Neural progenitor cell (in vitro differentiated cells): ENCODE measurements at regions not wholly inside any gene's neighbourhood (a gene's known extent, or its start where the extent isn't known, plus 50 kb on each side); places are given as distances from the start of the nearest gene placed in this dataset.
A peak's percentile ranks its signal among the peaks of the same experiment; 100 is the strongest.

Experiments used
- DNase-seq: peaks from one replicate; pipeline ENCODE4 v3.0.0-alpha.2; 2016; ENCODE audit warnings: low spot score
- H2AFZ ChIP-seq: fragments of 200-600 bp; sonication (generic); replicated peaks from 2 replicates; pipeline ENCODE4 v1.6.1; 2016; ENCODE audit warnings: antibody characterized with exemption
- H3F3A ChIP-seq: fragments of 200-600 bp; sonication (generic); 2 replicates; pipeline ENCODE4 v1.6.1; 2016; ENCODE audit warnings: antibody characterized with exemption, low read depth
- H3K27ac ChIP-seq: fragments of 200-600 bp; sonication (generic); 2 replicates; pipeline ENCODE4 v1.5.1; 2016; ENCODE audit warnings: mild to moderate bottlenecking
- H3K27me3 ChIP-seq: fragments of 200-600 bp; sonication (generic); 2 replicates; pipeline ENCODE4 v1.6.1; 2016; ENCODE audit warnings: mild to moderate bottlenecking, moderate library complexity
- H3K36me3 ChIP-seq: fragments of 200-600 bp; sonication (generic); 2 replicates; pipeline ENCODE4 v1.5.1; 2016
- H3K4me1 ChIP-seq: fragments of 200-600 bp; sonication (generic); 2 replicates; pipeline ENCODE4 v1.6.1; 2016; ENCODE audit warnings: mixed run types
- H3K4me2 ChIP-seq: fragments of 200-600 bp; sonication (generic); 2 replicates; pipeline ENCODE4 v1.6.1; 2016
- H3K4me3 ChIP-seq: fragments of 200-600 bp; sonication (generic); 2 replicates; pipeline ENCODE4 v1.5.1; 2016
- H3K79me2 ChIP-seq: fragments of 200-600 bp; sonication (generic); 2 replicates; pipeline ENCODE4 v1.6.1; 2016; ENCODE audit warnings: low read depth
- H3K9ac ChIP-seq: fragments of 200-600 bp; sonication (generic); 2 replicates; pipeline ENCODE4 v1.6.1; 2016
- H3K9me3 ChIP-seq: fragments of 200-600 bp; sonication (generic); 2 replicates; pipeline ENCODE4 v1.5.1; 2016; ENCODE audit warnings: low read depth
- H4K20me1 ChIP-seq: fragments of 200-600 bp; sonication (generic); 2 replicates; pipeline ENCODE4 v1.6.1; 2016; ENCODE audit warnings: low read depth
- H3K27ac Mint-ChIP-seq: 3 replicates; pipeline ENCODE4 v1.8.0; 2021; ENCODE audit warnings: mixed read lengths
- H3K27me3 Mint-ChIP-seq: 2 replicates; pipeline ENCODE4 v1.8.0; 2022; ENCODE audit warnings: low read depth, mild to moderate bottlenecking, inconsistent platforms, moderate library complexity, mixed read lengths; ENCODE audit not compliant: insufficient read depth
- H3K36me3 Mint-ChIP-seq: 3 replicates; pipeline ENCODE4 v1.8.0; 2021; ENCODE audit warnings: mixed read lengths
- H3K4me1 Mint-ChIP-seq: 3 replicates; pipeline ENCODE4 v1.8.0; 2021; ENCODE audit warnings: mixed read lengths
- H3K4me3 Mint-ChIP-seq: 3 replicates; pipeline ENCODE4 v1.8.0; 2021; ENCODE audit warnings: mild to moderate bottlenecking, moderate library complexity, mixed read lengths
- H3K9me3 Mint-ChIP-seq: 3 replicates; pipeline ENCODE4 v1.8.0; 2020; ENCODE audit warnings: mixed read lengths
- EZH2 ChIP-seq: fragments of 200-600 bp; sonication (generic); IDR thresholded peaks from 2 replicates; pipeline ENCODE4 v1.6.1; 2017; ENCODE audit warnings: antibody characterized with exemption, mild to moderate bottlenecking, moderate library complexity
- EZH2phosphoT487 ChIP-seq: fragments of 200-600 bp; sonication (generic); IDR thresholded peaks from 2 replicates; pipeline ENCODE4 v1.6.1; 2017; ENCODE audit warnings: antibody characterized with exemption
- TF ChIP-seq, protein P1 (sequence below): fragments of 200-600 bp; sonication (generic); IDR thresholded peaks from 2 replicates; pipeline ENCODE4 v1.5.1; 2017; ENCODE audit warnings: antibody characterized with exemption, mild to moderate bottlenecking

DNA sequence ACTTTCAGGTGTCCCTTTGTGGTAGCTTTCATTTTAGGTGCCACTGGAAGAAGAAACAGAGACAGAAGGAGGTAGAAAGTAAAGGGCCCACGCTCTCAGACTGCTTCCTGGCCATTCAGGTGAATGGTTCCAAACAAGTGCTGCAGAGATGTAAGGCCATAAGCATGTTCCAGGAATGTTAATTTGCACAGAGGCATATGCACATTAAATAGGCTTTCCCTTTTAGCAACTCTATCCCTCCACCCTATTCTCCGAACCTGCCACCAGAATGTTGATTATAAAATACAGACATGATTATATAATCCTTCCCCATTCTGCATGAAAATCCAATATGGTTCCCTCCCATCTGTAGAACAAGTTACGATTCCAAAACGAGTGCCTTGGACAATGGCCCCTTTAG is 297.2 kb downstream of the C6orf118 start:
- H3K79me2 ChIP-seq = no peaks in the 10 kb centered on the region
- Mint-ChIP-seq H3K27me3 (no peaks in the 10 kb centered on the region), H3K4me3 (no peak overlapping the region), H3K9me3 (no peaks in the 10 kb centered on the region), H3K27ac (no peak overlapping the region), H3K4me1 (no peaks in the 10 kb centered on the region), H3K36me3 (no peaks in the 10 kb centered on the region)
- TF ChIP-seq EZH2phosphoT487 = no peak
- TF ChIP-seq, protein P1, sequence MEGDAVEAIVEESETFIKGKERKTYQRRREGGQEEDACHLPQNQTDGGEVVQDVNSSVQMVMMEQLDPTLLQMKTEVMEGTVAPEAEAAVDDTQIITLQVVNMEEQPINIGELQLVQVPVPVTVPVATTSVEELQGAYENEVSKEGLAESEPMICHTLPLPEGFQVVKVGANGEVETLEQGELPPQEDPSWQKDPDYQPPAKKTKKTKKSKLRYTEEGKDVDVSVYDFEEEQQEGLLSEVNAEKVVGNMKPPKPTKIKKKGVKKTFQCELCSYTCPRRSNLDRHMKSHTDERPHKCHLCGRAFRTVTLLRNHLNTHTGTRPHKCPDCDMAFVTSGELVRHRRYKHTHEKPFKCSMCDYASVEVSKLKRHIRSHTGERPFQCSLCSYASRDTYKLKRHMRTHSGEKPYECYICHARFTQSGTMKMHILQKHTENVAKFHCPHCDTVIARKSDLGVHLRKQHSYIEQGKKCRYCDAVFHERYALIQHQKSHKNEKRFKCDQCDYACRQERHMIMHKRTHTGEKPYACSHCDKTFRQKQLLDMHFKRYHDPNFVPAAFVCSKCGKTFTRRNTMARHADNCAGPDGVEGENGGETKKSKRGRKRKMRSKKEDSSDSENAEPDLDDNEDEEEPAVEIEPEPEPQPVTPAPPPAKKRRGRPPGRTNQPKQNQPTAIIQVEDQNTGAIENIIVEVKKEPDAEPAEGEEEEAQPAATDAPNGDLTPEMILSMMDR = no peak
- TF ChIP-seq EZH2 = no peak
- no peak overlapping the region for H3K4me3 ChIP-seq
- no peaks in the 10 kb centered on the region for H3F3A ChIP-seq
- H3K4me1 ChIP-seq = no peaks in the 10 kb centered on the region
- H3K9ac ChIP-seq = no peak overlapping the region
- H3K27me3 ChIP-seq = no peaks in the 10 kb centered on the region
- no peaks in the 10 kb centered on the region for H3K36me3 ChIP-seq
- H2AFZ ChIP-seq = no peak overlapping the region
- H3K4me2 ChIP-seq = no peak overlapping the region
- DNase-seq = no peak
- no peaks in the 10 kb centered on the region for H3K9me3 ChIP-seq
- no peak overlapping the region for H3K27ac ChIP-seq
- no peaks in the 10 kb centered on the region for H4K20me1 ChIP-seq

DNA sequence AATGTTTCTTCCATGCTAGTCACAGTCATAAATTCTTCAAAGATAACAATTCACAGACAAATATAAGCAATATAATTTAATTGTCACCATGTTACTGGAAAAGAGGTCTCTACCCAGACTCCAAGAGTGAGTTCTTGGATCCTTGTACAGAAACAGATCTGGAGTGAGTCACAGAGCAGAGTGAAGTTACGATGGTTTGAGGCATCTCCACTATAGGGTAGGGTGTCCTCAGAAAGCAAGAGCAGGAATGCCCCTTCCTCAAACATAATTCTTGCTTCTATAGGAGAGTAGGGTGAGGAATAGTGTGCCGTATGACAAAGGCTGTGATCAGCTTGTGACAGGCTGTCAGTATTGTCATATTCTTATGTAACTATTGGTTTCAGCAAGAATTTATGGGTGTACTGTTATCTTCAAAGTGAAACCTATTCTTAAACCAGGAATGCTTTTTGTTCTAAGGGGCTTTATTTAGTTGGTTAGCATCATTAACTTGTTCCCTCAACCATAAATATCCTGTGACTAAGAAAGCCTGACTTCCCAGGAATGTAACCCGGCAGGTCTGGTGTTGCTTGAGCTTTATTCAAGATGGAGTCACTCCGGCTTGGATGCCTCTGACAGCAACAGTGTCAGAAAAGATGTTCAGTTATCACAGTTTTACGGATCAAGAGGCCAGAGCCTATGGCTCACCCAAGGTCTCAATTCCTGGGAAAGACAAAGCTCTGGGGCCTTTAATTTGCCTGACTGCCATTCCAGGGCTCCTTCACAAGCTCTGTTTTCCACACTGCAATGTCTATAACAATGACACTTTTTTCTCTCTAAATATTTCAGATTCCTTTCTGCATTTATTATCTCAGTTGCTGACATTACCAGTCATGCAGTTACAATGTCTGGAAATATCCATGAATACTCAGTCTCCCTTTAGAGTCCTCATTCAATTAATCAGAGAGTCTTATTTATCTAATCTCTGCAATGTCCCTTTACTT is 298.6 kb downstream of the C6orf118 start:
- Histone ChIP-seq H3F3A (no peaks in the 10 kb centered on the region), H3K4me2 (no peak overlapping the region), H3K79me2 (no peaks in the 10 kb centered on the region), H3K4me3 (no peak overlapping the region), H2AFZ (no peak overlapping the region), H3K36me3 (no peaks in the 10 kb centered on the region), H3K27me3 (no peaks in the 10 kb centered on the region), H4K20me1 (no peaks in the 10 kb centered on the region), H3K4me1 (no peaks in the 10 kb centered on the region), H3K9ac (no peak overlapping the region), H3K27ac (no peak overlapping the region), H3K9me3 (peaks cover 5% of the 10 kb centered on the region)
- DNase-seq = peak; percentile 15
- Mint-ChIP-seq H3K27ac (no peak overlapping the region), H3K9me3 (peaks cover 4% of the 10 kb centered on the region), H3K4me3 (no peak overlapping the region), H3K4me1 (no peaks in the 10 kb centered on the region), H3K27me3 (no peaks in the 10 kb centered on the region), H3K36me3 (no peaks in the 10 kb centered on the region)
- no peak for TF ChIP-seq EZH2
- TF ChIP-seq, protein P1 = no peak
- no peak for TF ChIP-seq EZH2phosphoT487

DNA sequence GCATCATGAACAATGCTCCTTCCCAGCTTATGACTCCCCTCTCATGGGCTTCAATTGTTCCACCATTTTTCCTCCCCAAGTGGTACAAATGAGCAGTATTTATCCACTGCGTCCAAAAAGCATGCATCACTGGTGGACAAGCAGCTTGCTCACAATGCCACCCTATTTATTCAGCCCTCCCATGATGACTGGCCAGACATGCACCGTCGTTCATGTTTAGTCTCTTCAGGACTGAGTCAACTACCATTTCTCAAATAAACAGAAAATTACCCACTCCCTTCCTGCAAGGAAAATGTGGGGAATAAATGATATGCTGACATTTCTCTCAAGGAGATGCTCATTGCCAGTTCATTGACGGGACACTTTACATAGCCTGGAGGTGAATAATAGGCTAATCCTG is 300.4 kb downstream of the C6orf118 start:
- no peak overlapping the region for H3K9ac ChIP-seq
- H3K27me3 Mint-ChIP-seq = no peaks in the 10 kb centered on the region
- no peak overlapping the region for H3K27ac Mint-ChIP-seq
- H3K9me3 Mint-ChIP-seq = peaks cover 8% of the 10 kb centered on the region
- no peak for DNase-seq
- H3F3A ChIP-seq = no peaks in the 10 kb centered on the region
- no peak for TF ChIP-seq EZH2
- TF ChIP-seq EZH2phosphoT487 = no peak
- TF ChIP-seq, protein P1 = no peak
- H2AFZ ChIP-seq = no peak overlapping the region
- peaks cover 6% of the 10 kb centered on the region for H3K9me3 ChIP-seq
- H4K20me1 ChIP-seq = no peaks in the 10 kb centered on the region
- H3K36me3 ChIP-seq = no peaks in the 10 kb centered on the region
- no peak overlapping the region for H3K4me3 Mint-ChIP-seq
- no peak overlapping the region for H3K4me2 ChIP-seq
- H3K4me1 Mint-ChIP-seq = no peaks in the 10 kb centered on the region
- H3K4me3 ChIP-seq = no peak overlapping the region
- H3K79me2 ChIP-seq = no peaks in the 10 kb centered on the region
- H3K4me1 ChIP-seq = no peaks in the 10 kb centered on the region
- peaks cover 1% of the 10 kb centered on the region for H3K36me3 Mint-ChIP-seq
- H3K27me3 ChIP-seq = no peaks in the 10 kb centered on the region
- no peak overlapping the region for H3K27ac ChIP-seq
